ENCODE measurements at regions not wholly inside any gene's neighbourhood (a gene's known extent, or its start where the extent isn't known, plus 50 kb on each side); places are given as distances from the start of the nearest gene placed in this dataset.

GRCh38 chr16:59295474-59295873 lies 561.4 kb upstream of the GOT2 start:
- H3K27me3 ChIP-seq: no peaks in the 10 kb centered on the region
- no peak overlapping the region for H3K4me3 ChIP-seq
- intact Hi-C loops (cut with DNase I; ENCODE audit: low total_unique reads): no loop called here
- no peak for TF ChIP-seq CTCF (IDR thresholded peaks at IDR 0.05)
- TF ChIP-seq POLR2A (IDR thresholded peaks at IDR 0.05): no peak
- no peaks in the 10 kb centered on the region for H3K36me3 ChIP-seq (ENCODE audit: low read depth, missing control alignments)
- no peak overlapping the region for H3K27ac ChIP-seq
- no peaks in the 10 kb centered on the region for H3K4me1 ChIP-seq
- DNase-seq: no peak
- H3K9me3 ChIP-seq: no peaks in the 10 kb centered on the region

- Histone ChIP-seq H3K4me3 (no peak overlapping the region), H3K4me1 (no peaks in the 10 kb centered on the region), H3K27me3 (no peaks in the 10 kb centered on the region), H3K27ac (no peak overlapping the region), H3K36me3 (ENCODE audit: low read depth, missing control alignments) (no peaks in the 10 kb centered on the region), H3K9me3 (no peaks in the 10 kb centered on the region)
- WGBS, 2 donors: 72 to 82% methylated on average over 3 of the region's 3 CpGs
- intact Hi-C loops (cut with DNase I; ENCODE audit: low total_unique reads): no loop called here
- TF ChIP-seq CTCF (IDR thresholded peaks at IDR 0.05): no peak
- no peak for TF ChIP-seq POLR2A (IDR thresholded peaks at IDR 0.05)
- DNase-seq: no peak
Observed at GRCh38 chr16:59290718-59291117, 556.6 kb upstream of the GOT2 start.

DNA sequence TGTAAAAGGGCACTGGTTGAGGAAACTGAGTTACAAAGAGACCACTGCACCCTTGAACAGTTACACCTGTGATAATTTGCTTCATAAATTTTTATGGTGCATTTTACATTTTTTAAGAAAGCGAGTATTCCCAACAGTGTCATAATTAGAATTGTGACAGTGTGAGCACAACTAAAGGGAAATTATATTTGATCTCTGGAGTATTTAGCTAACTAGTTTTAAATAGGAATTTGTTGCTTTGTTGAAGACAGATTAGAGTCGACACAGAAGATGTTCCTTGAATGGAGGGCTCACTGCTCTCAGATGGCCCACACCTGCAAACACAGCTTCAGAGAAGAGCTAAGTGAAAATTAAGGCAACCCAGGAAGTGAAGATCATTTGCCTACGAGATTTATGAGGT lies 555.0 kb upstream of the GOT2 start:
- no peaks in the 10 kb centered on the region for H3K36me3 ChIP-seq (ENCODE audit: low read depth, missing control alignments)
- WGBS, 2 donors: 53 to 75% methylated on average over 3 of the region's 3 CpGs
- no peak overlapping the region for H3K27ac ChIP-seq
- no peaks in the 10 kb centered on the region for H3K4me1 ChIP-seq
- no peaks in the 10 kb centered on the region for H3K9me3 ChIP-seq
- no peak for DNase-seq
- TF ChIP-seq CTCF (IDR thresholded peaks at IDR 0.05): no peak
- TF ChIP-seq POLR2A (IDR thresholded peaks at IDR 0.05): no peak
- H3K27me3 ChIP-seq: no peaks in the 10 kb centered on the region
- H3K4me3 ChIP-seq: no peak overlapping the region
- intact Hi-C loops (cut with DNase I; ENCODE audit: low total_unique reads): no loop called here

GRCh38 chr16:59274141-59274540 lies 540.0 kb upstream of the GOT2 start:
- no peak for DNase-seq
- 41 to 65% methylated on average over 3 of the region's 3 CpGs for WGBS, 2 donors
- Histone ChIP-seq H3K4me1 (no peaks in the 10 kb centered on the region), H3K27ac (no peak overlapping the region), H3K4me3 (no peak overlapping the region), H3K27me3 (no peaks in the 10 kb centered on the region), H3K36me3 (ENCODE audit: low read depth, missing control alignments) (no peaks in the 10 kb centered on the region), H3K9me3 (no peaks in the 10 kb centered on the region)
- TF ChIP-seq POLR2A (IDR thresholded peaks at IDR 0.05) (no peak), CTCF (IDR thresholded peaks at IDR 0.05) (no peak)
- intact Hi-C loops (cut with DNase I; ENCODE audit: low total_unique reads): no loop called here

- intact Hi-C loops (cut with DNase I; ENCODE audit: low total_unique reads): no loop called here
- TF ChIP-seq POLR2A (IDR thresholded peaks at IDR 0.05): no peak
- Histone ChIP-seq H3K27ac (no peak overlapping the region), H3K4me3 (no peak overlapping the region), H3K36me3 (ENCODE audit: low read depth, missing control alignments) (no peaks in the 10 kb centered on the region), H3K4me1 (no peaks in the 10 kb centered on the region), H3K9me3 (no peaks in the 10 kb centered on the region), H3K27me3 (no peaks in the 10 kb centered on the region)
- WGBS, 2 donors: 95 to 96% methylated on average over 4 of the region's 4 CpGs
- no peak for DNase-seq
Observed at GRCh38 chr16:59263955-59264354, 529.8 kb upstream of the GOT2 start.

Data from testis (tissue), 2 donors.